HepG2 (cell line): ENCODE measurements at regions not wholly inside any gene's neighbourhood (a gene's known extent, or its start where the extent isn't known, plus 50 kb on each side); places are given as distances from the start of the nearest gene placed in this dataset.

Experiments used
- ATAC-seq: fragments of 200-7000 bp; cut with Tn5 transposase; 3 replicates; pipeline ENCODE4 v1.9.1; 2020; ENCODE audit warnings: mild to moderate bottlenecking, moderate library complexity
- BruUV-seq: library from RNA; stranded (reverse); fragments of 400-500 nt; replicated peaks from 2 replicates; lab custom pipeline; 2021; lab: Mats Ljungman, UMichigan
- CTCF ChIA-PET: fragments of 300-600 bp; formaldehyde crosslinking; extraction: SDS; loops from one replicate; lab custom pipeline; 2021; ENCODE audit warnings: low total read pairs, inconsistent platforms, low intra/inter-chr PET ratio; lab: Yijun Ruan, JAX
- POLR2A ChIA-PET: fragments of 350-600 bp; sonication (Branson Sonifier 250); formaldehyde crosslinking; loops from one replicate; lab custom pipeline; 2020; ENCODE audit warnings: antibody characterized with exemption, inconsistent platforms; lab: Yijun Ruan, JAX
- DNase-seq: peaks from one replicate; pipeline ENCODE4 v3.0.0-alpha.2; 2015; ENCODE audit warnings: low spot score
- FAIRE-seq: peaks from 3 replicates; lab custom pipeline; 2011; peaks lifted over from hg19 to GRCh38; lab: Jason Lieb, UNC
- H2AFZ ChIP-seq: one replicate; pipeline ENCODE4 v1.6.1; 2011; ENCODE audit warnings: low read length, inconsistent platforms
- H3K27ac ChIP-seq: fragments of 300-600 bp; 3 replicates; pipeline ENCODE4 v1.8.0; 2011; ENCODE audit warnings: mixed run types, mild to moderate bottlenecking, mixed read lengths, low read length, inconsistent platforms; ENCODE audit not compliant: insufficient read depth; ENCODE audit errors: extremely low read length
- H3K27me3 ChIP-seq, 2 experiments: fragments of 200-600 bp in 1 of 2; 2 replicates in 1 of 2; 3 replicates in 1 of 2; pipeline versions ENCODE4 v1.6.0 to v1.8.0; 2011; ENCODE audit warnings: low read length in 2 of 2, mild to moderate bottlenecking in 2 of 2, moderate library complexity in 2 of 2, inconsistent platforms in 1 of 2; ENCODE audit not compliant: insufficient read depth in 2 of 2, control insufficient read depth in 1 of 2
- H3K36me3 ChIP-seq, 2 experiments: fragments of 200-600 bp in 1 of 2; replicated peaks in 1 of 2; 2 replicates in 1 of 2; 3 replicates in 1 of 2; pipeline versions ENCODE4 v1.5.1 to v1.8.0; 2011; ENCODE audit warnings: low read length in 2 of 2, inconsistent platforms in 1 of 2; ENCODE audit not compliant: insufficient read depth in 2 of 2, control insufficient read depth in 1 of 2
- H3K4me1 ChIP-seq: 2 replicates; pipeline ENCODE4 v1.5.1; 2012; ENCODE audit warnings: low read length, inconsistent platforms; ENCODE audit not compliant: insufficient read depth
- H3K4me2 ChIP-seq: 2 replicates; pipeline ENCODE4 v1.6.0; 2011; ENCODE audit warnings: low read depth, low read length, inconsistent platforms
- H3K4me3 ChIP-seq, 3 experiments: fragments of 200-600 bp in 1 of 3; sonication (generic), shearing (Covaris generic) in 1 of 3; replicated peaks in 1 of 3; 2 replicates each; pipeline ENCODE4 v1.5.1; 2011 to 2016; ENCODE audit warnings: low read length in 3 of 3, inconsistent platforms in 2 of 3, low read depth in 2 of 3, mild to moderate bottlenecking in 2 of 3, control low read depth in 1 of 3, mixed read lengths in 1 of 3; ENCODE audit not compliant: insufficient read depth in 1 of 3
- H3K79me2 ChIP-seq: one replicate; pipeline ENCODE4 v1.6.1; 2011; ENCODE audit warnings: low read length, inconsistent platforms; ENCODE audit not compliant: insufficient read depth
- H3K9ac ChIP-seq: 2 replicates; pipeline ENCODE4 v1.6.0; 2011; ENCODE audit warnings: mild to moderate bottlenecking, low read depth, low read length, inconsistent platforms; ENCODE audit not compliant: insufficient read depth
- H3K9me3 ChIP-seq: 2 replicates; pipeline ENCODE4 v1.5.1; 2012; ENCODE audit warnings: mild to moderate bottlenecking, low read length
- H4K20me1 ChIP-seq: 2 replicates; pipeline ENCODE4 v1.6.0; 2011; ENCODE audit warnings: inconsistent platforms, mild to moderate bottlenecking, low read length, moderate library complexity; ENCODE audit not compliant: insufficient read depth
- ELF3 ChIP-seq: IDR thresholded peaks from 2 replicates; pipeline ENCODE4 v1.6.1; 2016; ENCODE audit warnings: missing genetic modification reagents, missing compliant biosample characterization
- GATAD1 ChIP-seq: IDR thresholded peaks from 2 replicates; pipeline ENCODE4 v1.6.1; 2016; ENCODE audit warnings: missing genetic modification reagents, missing compliant biosample characterization
- JARID2 ChIP-seq: sonication (generic); formaldehyde crosslinking; IDR thresholded peaks from 2 replicates; pipeline ENCODE4 v1.8.1; 2023; ENCODE audit warnings: missing genetic modification reagents, inconsistent platforms; ENCODE audit not compliant: insufficient replicate concordance
- RAD51 ChIP-seq: fragments of 450-650 bp; IDR thresholded peaks from 2 replicates; pipeline ENCODE4 v1.6.1; 2016; ENCODE audit warnings: borderline replicate concordance
- SETDB1 ChIP-seq: sonication (generic); formaldehyde crosslinking; IDR thresholded peaks from 2 replicates; pipeline ENCODE4 v1.5.1; 2020; ENCODE audit warnings: missing genetic modification reagents, mild to moderate bottlenecking, borderline replicate concordance
- SSRP1 ChIP-seq: IDR thresholded peaks from 2 replicates; pipeline ENCODE4 v1.6.1; 2016; ENCODE audit warnings: control low read depth
- ZFAT ChIP-seq: sonication (generic); formaldehyde crosslinking; conservative IDR thresholded peaks from 2 replicates; pipeline ENCODE4 v1.8.1; 2023; ENCODE audit warnings: missing genetic modification reagents, inconsistent platforms
- ZFP82 ChIP-seq: sonication (generic); formaldehyde crosslinking; IDR thresholded peaks from 2 replicates; pipeline ENCODE4 v1.5.1; 2020; ENCODE audit warnings: mild to moderate bottlenecking, missing genetic modification reagents, borderline replicate concordance
- ZNF253 ChIP-seq: sonication (generic); formaldehyde crosslinking; IDR thresholded peaks from 2 replicates; pipeline ENCODE4 v1.8.0; 2022; ENCODE audit warnings: mild to moderate bottlenecking, missing genetic modification reagents, borderline replicate concordance
- ZNF546 ChIP-seq: sonication (generic); formaldehyde crosslinking; conservative IDR thresholded peaks from 2 replicates; pipeline ENCODE4 v1.8.1; 2023; ENCODE audit warnings: mild to moderate bottlenecking, missing genetic modification reagents
- ZSCAN9 ChIP-seq: IDR thresholded peaks from 2 replicates; pipeline ENCODE4 v1.6.1; 2016; ENCODE audit warnings: borderline replicate concordance
- WGBS: methylation state at CpG from one replicate; pipeline ENCODE4 v1.1.6; 2017; ENCODE audit warnings: low lambda C conversion rate; 5-methylcytosine and 5-hydroxymethylcytosine counted together
- in situ Hi-C: cut with HindIII; loops from 2 replicates; pipeline ENCODE4 v1.10.0; 2017; ENCODE audit warnings: low pct_unique_long_range_greater_than_20kb; ENCODE audit not compliant: extremely low pct_ligation_motif_present
- intact Hi-C: fragments of 100-400 bp; cut with micrococcal nuclease; formaldehyde crosslinking; loops from one replicate; pipeline ENCODE4 v1.10.0; 2022; ENCODE audit not compliant: unreplicated experiment
- TF ChIP-seq, protein P1 (sequence below): sonication (generic); formaldehyde crosslinking; IDR thresholded peaks from 2 replicates; pipeline ENCODE4 v1.9.0; 2021; ENCODE audit warnings: missing genetic modification reagents, borderline replicate concordance
- TF ChIP-seq, protein P2 (sequence below): sonication (generic); formaldehyde crosslinking; IDR thresholded peaks from 2 replicates; pipeline ENCODE4 v1.4.0; 2020; ENCODE audit warnings: mild to moderate bottlenecking, missing genetic modification reagents
- TF ChIP-seq, protein P3 (sequence below): sonication (generic); formaldehyde crosslinking; IDR thresholded peaks from 2 replicates; pipeline ENCODE4 v1.5.0; 2020; ENCODE audit warnings: missing genetic modification reagents

DNA sequence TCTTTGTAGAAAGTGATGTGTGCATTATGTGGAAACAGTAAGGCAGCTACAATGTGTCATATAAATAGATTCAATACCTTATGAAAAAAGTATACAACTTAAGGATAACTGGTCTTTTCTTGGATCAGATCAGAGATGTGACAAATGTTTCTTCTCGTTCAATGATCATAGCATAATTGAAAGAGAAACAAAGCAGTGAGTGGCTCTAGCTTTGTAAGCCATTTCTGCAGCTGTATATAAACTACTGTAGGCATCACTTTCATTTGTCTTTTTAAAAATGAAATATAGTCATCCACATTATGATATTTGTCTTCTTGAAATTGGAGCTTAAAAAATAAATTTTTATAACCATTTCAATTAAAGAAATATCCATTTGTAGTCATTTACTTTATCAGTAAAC lies 63.8 kb upstream of the LMO3 start:
- Histone ChIP-seq H3K4me3 (no peak overlapping the region), H3K36me3 (no peaks in the 10 kb centered on the region), H3K9me3 (no peaks in the 10 kb centered on the region), H3K4me2 (no peak overlapping the region), H3K27me3 (no peaks in the 10 kb centered on the region), H3K27ac (no peak overlapping the region), H3K79me2 (no peaks in the 10 kb centered on the region), H4K20me1 (no peaks in the 10 kb centered on the region), H3K4me1 (no peaks in the 10 kb centered on the region), H3K9ac (no peak overlapping the region), H2AFZ (no peak overlapping the region)
- in situ Hi-C loops (no loop called here), intact Hi-C loops (no loop called here)
- no peak for DNase-seq
- TF ChIP-seq ZFP82 (CRISPR knock-in tag) (no peak), JARID2 (no peak), GATAD1 (CRISPR knock-in tag) (no peak), ELF3 (no peak), SETDB1 (CRISPR knock-in tag) (no peak), RAD51 (no peak), SSRP1 (CRISPR knock-in tag) (no peak), ZSCAN9 (CRISPR knock-in tag) (no peak), ZFAT (no peak), ZNF546 (CRISPR knock-in tag) (no peak), ZNF253 (CRISPR knock-in tag) (no peak)
- TF ChIP-seq, protein P1, sequence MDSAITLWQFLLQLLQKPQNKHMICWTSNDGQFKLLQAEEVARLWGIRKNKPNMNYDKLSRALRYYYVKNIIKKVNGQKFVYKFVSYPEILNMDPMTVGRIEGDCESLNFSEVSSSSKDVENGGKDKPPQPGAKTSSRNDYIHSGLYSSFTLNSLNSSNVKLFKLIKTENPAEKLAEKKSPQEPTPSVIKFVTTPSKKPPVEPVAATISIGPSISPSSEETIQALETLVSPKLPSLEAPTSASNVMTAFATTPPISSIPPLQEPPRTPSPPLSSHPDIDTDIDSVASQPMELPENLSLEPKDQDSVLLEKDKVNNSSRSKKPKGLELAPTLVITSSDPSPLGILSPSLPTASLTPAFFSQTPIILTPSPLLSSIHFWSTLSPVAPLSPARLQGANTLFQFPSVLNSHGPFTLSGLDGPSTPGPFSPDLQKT = no peak
- TF ChIP-seq, protein P2, sequence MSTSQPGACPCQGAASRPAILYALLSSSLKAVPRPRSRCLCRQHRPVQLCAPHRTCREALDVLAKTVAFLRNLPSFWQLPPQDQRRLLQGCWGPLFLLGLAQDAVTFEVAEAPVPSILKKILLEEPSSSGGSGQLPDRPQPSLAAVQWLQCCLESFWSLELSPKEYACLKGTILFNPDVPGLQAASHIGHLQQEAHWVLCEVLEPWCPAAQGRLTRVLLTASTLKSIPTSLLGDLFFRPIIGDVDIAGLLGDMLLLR (CRISPR knock-in tag) = no peak
- TF ChIP-seq, protein P3, sequence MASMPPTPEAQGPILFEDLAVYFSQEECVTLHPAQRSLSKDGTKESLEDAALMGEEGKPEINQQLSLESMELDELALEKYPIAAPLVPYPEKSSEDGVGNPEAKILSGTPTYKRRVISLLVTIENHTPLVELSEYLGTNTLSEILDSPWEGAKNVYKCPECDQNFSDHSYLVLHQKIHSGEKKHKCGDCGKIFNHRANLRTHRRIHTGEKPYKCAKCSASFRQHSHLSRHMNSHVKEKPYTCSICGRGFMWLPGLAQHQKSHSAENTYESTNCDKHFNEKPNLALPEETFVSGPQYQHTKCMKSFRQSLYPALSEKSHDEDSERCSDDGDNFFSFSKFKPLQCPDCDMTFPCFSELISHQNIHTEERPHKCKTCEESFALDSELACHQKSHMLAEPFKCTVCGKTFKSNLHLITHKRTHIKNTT (CRISPR knock-in tag) = no peak
- no peak for FAIRE-seq
- 0% methylated on average over 1 of the region's 1 CpG for WGBS
- ChIA-PET CTCF (no interaction called here), POLR2A (no interaction called here)
- ATAC-seq = no peak
- BruUV-seq = no TSS peak
